ENCODE measurements at regions not wholly inside any gene's neighbourhood (a gene's known extent, or its start where the extent isn't known, plus 50 kb on each side); places are given as distances from the start of the nearest gene placed in this dataset.
"Not testable (repeated sequence)": the region's sequence is repeated elsewhere in the genome, so short reads cannot be mapped to it uniquely, and the experiment has no call there.

GRCh38 chr13:58202099-58202498 is 570.6 kb downstream of the PCDH17 start:
- no peak for DNase-seq

GRCh38 chr13:58207501-58207900 is 576.0 kb downstream of the PCDH17 start:
- DNase-seq: no peak

GRCh38 chr13:58235454-58235853 is 603.9 kb downstream of the PCDH17 start:
- no peak for DNase-seq

- DNase-seq: no peak
Observed at GRCh38 chr13:58238972-58239773, 607.6 kb downstream of the PCDH17 start.

- no peak for DNase-seq
Observed at GRCh38 chr13:58239774-58240268, 608.3 kb downstream of the PCDH17 start.

GRCh38 chr13:58247080-58247479 is 615.5 kb downstream of the PCDH17 start:
- DNase-seq: no peak

DNA sequence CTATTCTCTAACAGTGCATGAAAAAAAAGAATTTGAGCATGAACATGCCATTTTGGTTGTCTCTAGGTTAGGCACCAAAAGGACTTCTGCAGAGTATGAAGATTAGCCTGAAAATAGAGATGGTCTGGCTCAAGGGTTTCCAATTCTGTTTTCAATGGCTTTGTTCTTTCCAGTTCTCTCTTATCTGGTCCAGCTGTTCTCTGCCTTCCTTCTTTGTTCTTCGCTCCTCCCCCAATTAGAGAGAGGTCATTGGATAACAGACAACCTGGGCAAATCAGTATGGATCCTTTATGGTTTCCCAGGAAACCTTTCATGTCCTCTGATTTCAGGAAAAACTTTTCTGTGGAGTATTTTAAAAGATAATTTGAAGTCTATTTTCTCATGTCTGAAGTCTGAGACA is 623.4 kb downstream of the PCDH17 start:
- DNase-seq: no peak

- DNase-seq: no peak
Observed at GRCh38 chr13:58266271-58266670, 634.7 kb downstream of the PCDH17 start.

DNA sequence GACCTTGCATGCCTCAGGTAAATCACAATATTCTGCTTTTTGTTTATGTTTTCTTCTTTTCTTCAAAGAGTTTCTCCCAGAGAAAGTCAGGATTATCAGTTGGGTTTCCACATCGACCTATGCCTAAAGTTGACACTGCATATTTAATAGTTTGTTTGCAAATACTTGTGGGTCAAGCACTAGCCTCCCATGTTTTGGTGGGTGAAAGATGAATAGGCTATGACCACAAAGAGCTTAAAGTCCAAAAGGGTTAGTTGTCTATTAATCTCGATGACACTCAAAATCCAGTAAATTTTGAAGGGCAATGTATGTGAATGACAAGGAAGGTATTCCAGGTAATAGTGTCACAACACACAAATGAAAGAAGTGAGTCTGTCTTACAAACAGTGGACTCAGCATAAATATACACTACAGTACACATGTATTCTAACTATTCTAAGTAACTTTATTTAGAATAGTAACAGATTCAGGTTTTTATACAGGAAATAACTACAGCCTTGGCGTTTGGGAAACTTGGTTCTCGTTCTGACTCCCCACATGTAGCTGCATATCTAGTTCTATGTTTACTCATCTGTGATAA is 667.1 kb downstream of the PCDH17 start:
- no peak for DNase-seq

GRCh38 chr13:58300224-58300623 is 668.7 kb downstream of the PCDH17 start:
- no peak for DNase-seq

DNA sequence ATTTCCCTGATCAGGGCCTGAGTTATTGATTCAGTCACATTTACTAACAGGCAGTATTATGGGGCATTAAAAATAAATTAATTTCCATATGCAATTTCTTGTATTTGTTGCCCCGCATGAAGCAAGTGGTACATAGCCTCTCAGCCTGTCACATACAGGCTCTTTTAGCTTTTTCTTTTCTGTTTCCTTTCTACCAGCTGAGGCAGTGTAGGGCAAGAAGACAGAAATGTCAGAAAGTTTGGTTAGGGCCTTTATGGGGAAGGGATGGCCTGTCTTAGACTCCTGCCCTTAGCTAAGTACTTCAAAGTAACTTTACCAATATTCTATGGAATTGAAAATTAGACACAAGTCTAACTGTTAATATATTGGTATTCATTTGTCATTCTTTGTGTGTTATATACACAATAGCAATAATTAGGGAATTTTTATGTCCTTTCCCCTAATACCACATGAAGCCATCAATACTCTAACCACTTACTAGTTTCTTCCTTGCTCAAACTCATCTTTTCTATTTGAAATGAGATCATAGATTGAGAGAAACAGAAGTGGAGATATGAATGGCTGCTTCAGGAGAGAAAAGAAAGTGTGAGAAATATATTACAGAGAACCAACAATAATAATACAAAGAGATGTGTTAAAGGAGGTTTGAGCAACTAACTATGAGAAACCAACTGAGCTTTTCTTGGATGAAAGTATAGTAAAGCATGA is 669.6 kb downstream of the PCDH17 start:
- DNase-seq: no peak

DNA sequence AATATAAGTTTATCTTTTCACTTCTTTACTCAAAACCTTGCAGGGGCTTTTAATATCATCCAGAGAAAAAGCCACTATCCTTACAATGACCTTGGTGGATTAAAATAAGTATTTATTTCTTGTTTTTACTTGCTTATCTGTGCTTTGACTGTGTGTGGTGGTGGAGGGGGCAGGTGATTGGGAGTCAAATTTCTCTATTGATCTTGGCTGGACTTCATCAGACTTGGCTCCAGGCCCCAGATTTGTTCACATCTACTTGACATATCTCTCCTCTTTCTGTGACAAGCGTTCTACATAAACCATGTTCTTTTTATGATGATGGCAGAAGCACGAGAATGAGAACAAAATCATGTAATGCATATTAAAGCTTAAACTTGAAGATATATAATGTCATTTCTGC is 670.8 kb downstream of the PCDH17 start:
- DNase-seq: no peak

DNA sequence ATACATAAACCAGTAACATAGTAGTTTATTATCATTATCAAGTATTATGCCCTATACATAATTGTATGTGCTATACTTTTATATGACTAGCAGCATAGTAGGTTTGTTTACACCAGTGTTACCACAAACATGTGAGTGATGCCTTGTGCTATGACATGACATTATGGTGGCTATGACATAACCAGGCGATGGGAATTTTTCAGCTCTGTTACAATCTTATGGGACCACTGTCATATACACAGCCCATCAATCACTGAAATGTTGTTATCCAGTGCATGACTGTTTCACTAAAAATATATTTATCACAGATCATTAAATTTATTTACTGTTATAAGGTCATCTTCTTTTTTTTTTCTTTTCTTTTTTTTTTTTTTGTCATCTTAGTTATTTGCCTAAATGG is 674.5 kb downstream of the PCDH17 start:
- DNase-seq: no peak

GRCh38 chr13:58313219-58313618 is 681.7 kb downstream of the PCDH17 start:
- no peak for DNase-seq

GRCh38 chr13:58318495-58319167 is 687.1 kb downstream of the PCDH17 start:
- no peak for DNase-seq

DNA sequence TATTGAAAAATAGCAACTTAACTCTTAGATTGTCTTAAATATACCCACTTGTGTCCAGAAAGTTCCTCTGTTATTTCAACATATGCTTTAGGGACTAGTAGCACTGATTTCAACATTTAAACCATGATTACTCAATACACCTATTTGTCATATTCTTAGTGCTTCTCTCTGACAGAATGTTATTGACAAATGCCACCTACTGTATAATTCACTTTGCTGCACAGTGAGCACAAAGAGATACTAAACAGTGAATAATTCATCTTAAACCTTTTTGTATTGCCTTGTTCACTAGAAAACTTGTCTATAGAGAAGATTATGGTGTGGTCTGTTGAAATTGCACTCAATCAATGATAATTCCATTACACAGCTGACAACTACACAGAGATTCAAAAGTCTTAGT is 692.6 kb downstream of the PCDH17 start:
- DNase-seq: no peak

DNA sequence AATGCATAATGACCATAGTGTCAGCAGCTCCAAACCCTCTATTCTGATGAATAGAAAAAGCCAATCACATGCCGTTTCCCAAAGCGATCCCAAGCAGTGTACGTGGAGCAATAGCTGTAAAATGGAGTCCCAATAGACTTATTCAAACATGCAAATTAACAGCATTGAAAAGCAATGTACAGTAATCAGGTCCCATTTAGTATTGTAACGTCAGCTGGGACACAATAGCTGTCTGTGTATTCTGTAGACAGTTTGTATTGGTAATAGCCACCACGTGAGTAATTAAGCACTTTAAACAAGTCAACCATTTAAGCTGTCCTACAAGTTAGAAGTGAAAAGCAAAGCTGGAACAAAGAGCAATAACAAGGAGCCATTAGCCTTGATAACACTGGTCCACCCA is 698.2 kb downstream of the PCDH17 start:
- DNase-seq: no peak

DNA sequence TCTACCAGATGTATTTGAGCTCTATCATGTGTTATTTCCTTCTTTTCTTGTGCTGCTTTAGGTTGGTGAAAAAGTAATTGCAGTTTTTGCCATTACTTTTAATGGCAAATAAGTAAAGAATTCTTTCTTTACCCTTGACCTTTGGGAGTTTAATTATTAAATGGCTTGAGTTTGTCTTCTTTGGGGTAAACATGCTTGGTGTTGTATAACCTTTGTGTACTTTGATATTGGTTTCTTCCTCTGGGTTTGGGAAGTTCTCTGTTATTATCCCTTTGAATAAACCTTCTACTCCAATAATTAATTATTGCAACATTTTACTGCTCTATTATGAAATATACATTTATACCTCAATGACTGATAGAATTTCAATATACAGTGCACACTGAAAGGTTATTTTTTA is 709.4 kb downstream of the PCDH17 start:
- no peak for DNase-seq

- DNase-seq: no peak
Observed at GRCh38 chr13:58341318-58341717, 709.8 kb downstream of the PCDH17 start.

GRCh38 chr13:58343076-58343475 is 711.5 kb downstream of the PCDH17 start:
- DNase-seq: no peak

DNA sequence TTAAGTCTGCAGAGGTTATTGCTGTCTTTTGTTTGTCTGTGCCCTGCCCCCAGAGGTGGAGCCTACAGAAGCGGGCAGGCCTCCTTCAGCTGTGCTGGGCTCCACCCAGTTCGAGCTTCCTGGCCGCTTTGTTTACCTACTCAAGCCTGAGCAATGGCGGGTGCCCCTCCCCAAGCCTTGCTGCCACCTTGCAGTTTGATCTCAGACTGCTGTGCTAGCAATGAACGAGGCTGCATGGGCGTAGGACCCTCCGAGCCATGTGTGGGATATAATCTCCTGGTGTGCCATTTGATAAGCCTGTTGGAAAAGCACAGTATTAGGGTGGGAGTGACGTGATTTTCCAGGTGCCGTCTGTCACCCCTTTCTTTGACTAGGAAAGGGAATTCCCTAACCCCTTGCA is 720.6 kb downstream of the PCDH17 start:
- DNase-seq: not testable (repeated sequence)

DNA sequence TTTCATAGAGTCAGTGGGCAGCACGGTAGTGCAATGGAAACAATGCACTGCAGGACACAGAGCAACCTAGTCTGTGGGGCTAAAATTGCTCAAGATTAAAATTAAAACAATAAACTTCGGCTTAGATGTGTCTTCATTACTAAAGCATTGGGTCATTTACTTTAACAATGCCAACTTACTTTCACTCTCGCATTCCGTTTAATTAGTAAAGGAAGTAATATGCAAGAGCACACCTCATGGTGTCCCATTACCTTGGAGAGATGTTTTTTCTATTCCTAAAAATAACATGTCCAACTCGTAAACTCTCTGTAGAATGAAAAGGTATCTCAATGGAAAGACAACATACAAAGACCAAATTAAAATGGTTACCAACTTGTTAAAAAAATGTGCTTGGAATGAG is 738.4 kb downstream of the PCDH17 start:
- no peak for DNase-seq

- DNase-seq: no peak
Observed at GRCh38 chr13:58376349-58376748, 744.8 kb downstream of the PCDH17 start.

All from NCI-H226 (cell line).